Smooth muscle cell (in vitro differentiated cells): ENCODE measurements at regions not wholly inside any gene's neighbourhood (a gene's known extent, or its start where the extent isn't known, plus 50 kb on each side); places are given as distances from the start of the nearest gene placed in this dataset.

Source experiments
- DNase-seq: peaks from one replicate; lab custom pipeline; 2025; ENCODE audit not compliant: unreplicated experiment; lab: John Stamatoyannopoulos, UW
- H2AFZ ChIP-seq: fragments of 200-600 bp; sonication (generic); 2 replicates; pipeline ENCODE4 v1.6.0; 2016; ENCODE audit warnings: antibody characterized with exemption, low read depth, mild to moderate bottlenecking
- H3F3A ChIP-seq: fragments of 200-600 bp; sonication (generic); 2 replicates; pipeline ENCODE4 v1.6.0; 2017; ENCODE audit warnings: antibody characterized with exemption, low read depth
- H3K27ac ChIP-seq: fragments of 200-600 bp; sonication (generic); 2 replicates; pipeline ENCODE4 v1.5.1; 2016; ENCODE audit warnings: low read depth, mild to moderate bottlenecking
- H3K27me3 ChIP-seq: fragments of 200-600 bp; sonication (generic); 2 replicates; pipeline ENCODE4 v1.6.1; 2016; ENCODE audit warnings: low read depth, mild to moderate bottlenecking
- H3K36me3 ChIP-seq: fragments of 200-600 bp; sonication (generic); 2 replicates; pipeline ENCODE4 v1.5.1; 2016; ENCODE audit warnings: low read depth
- H3K4me1 ChIP-seq: fragments of 200-600 bp; sonication (generic); 2 replicates; pipeline ENCODE4 v1.5.1; 2016; ENCODE audit warnings: low read depth
- H3K4me2 ChIP-seq: fragments of 200-600 bp; sonication (generic); 2 replicates; pipeline ENCODE4 v1.6.0; 2016; ENCODE audit warnings: mild to moderate bottlenecking
- H3K4me3 ChIP-seq: fragments of 200-600 bp; sonication (generic); 2 replicates; pipeline ENCODE4 v1.5.1; 2016; ENCODE audit warnings: mild to moderate bottlenecking
- H3K79me2 ChIP-seq: fragments of 200-600 bp; sonication (generic); 2 replicates; pipeline ENCODE4 v1.6.0; 2016; ENCODE audit warnings: low read depth, mild to moderate bottlenecking
- H3K9ac ChIP-seq: fragments of 200-600 bp; sonication (generic); 2 replicates; pipeline ENCODE4 v1.6.0; 2016; ENCODE audit warnings: low read depth
- H3K9me3 ChIP-seq: fragments of 200-600 bp; sonication (generic); replicated peaks from 2 replicates; pipeline ENCODE4 v1.5.1; 2016; ENCODE audit warnings: low read depth
- H4K20me1 ChIP-seq: fragments of 200-600 bp; sonication (generic); 2 replicates; pipeline ENCODE4 v1.6.0; 2016; ENCODE audit warnings: low read depth
- CTCF ChIP-seq: fragments of 200-600 bp; sonication (generic); IDR thresholded peaks from 2 replicates; pipeline ENCODE4 v1.5.1; 2017; ENCODE audit warnings: borderline replicate concordance, mild to moderate bottlenecking, antibody characterized with exemption; ENCODE audit not compliant: insufficient read depth, poor library complexity, severe bottlenecking
- WGBS: methylation state at CpG from one replicate; pipeline ENCODE4 v1.1.7; 2016; ENCODE audit warnings: low lambda C conversion rate; 5-methylcytosine and 5-hydroxymethylcytosine counted together

GRCh38 chr5:118596255-118596654, 392.1 kb downstream of the DTWD2 start:
- Histone ChIP-seq H3K9me3 (no peaks in the 10 kb centered on the region), H2AFZ (no peak overlapping the region)

GRCh38 chr5:118593003-118593328, 395.4 kb downstream of the DTWD2 start:
- Histone ChIP-seq H3K4me1 (no peaks in the 10 kb centered on the region), H3K27me3 (no peaks in the 10 kb centered on the region), H3F3A (no peaks in the 10 kb centered on the region), H4K20me1 (no peaks in the 10 kb centered on the region), H3K4me2 (no peak overlapping the region), H3K36me3 (no peaks in the 10 kb centered on the region), H2AFZ (no peak overlapping the region), H3K4me3 (no peak overlapping the region), H3K9ac (no peak overlapping the region), H3K27ac (no peak overlapping the region), H3K9me3 (no peaks in the 10 kb centered on the region), H3K79me2 (no peaks in the 10 kb centered on the region)
- no peak for DNase-seq
- peak; percentile 8 for TF ChIP-seq CTCF
- WGBS: 92% methylated on average over 1 of the region's 1 CpG

More at GRCh38 chr5:118596255-118596654, 392.1 kb downstream of the DTWD2 start:
- no peaks in the 10 kb centered on the region for H3F3A ChIP-seq
- no peaks in the 10 kb centered on the region for H3K36me3 ChIP-seq
- H3K4me2 ChIP-seq: no peak overlapping the region
- 90% methylated on average over 4 of the region's 4 CpGs for WGBS
- no peaks in the 10 kb centered on the region for H3K4me1 ChIP-seq
- no peak overlapping the region for H3K27ac ChIP-seq
- H4K20me1 ChIP-seq: no peaks in the 10 kb centered on the region
- H3K27me3 ChIP-seq: no peaks in the 10 kb centered on the region
- no peaks in the 10 kb centered on the region for H3K79me2 ChIP-seq
- DNase-seq: no peak
- H3K9ac ChIP-seq: no peak overlapping the region
- no peak overlapping the region for H3K4me3 ChIP-seq
- TF ChIP-seq CTCF: no peak

GRCh38 chr5:118592229-118593002, 395.9 kb downstream of the DTWD2 start:
- WGBS: 81% methylated on average over 5 of the region's 5 CpGs
- Histone ChIP-seq H3K4me2 (no peak overlapping the region), H3K4me3 (no peak overlapping the region)

More at GRCh38 chr5:118592229-118593002, 395.9 kb downstream of the DTWD2 start:
- no peaks in the 10 kb centered on the region for H4K20me1 ChIP-seq
- no peak overlapping the region for H3K9ac ChIP-seq
- no peak for DNase-seq
- no peaks in the 10 kb centered on the region for H3K27me3 ChIP-seq
- no peaks in the 10 kb centered on the region for H3K36me3 ChIP-seq
- no peak for TF ChIP-seq CTCF
- no peak overlapping the region for H3K27ac ChIP-seq
- no peak overlapping the region for H2AFZ ChIP-seq
- no peaks in the 10 kb centered on the region for H3K4me1 ChIP-seq
- no peaks in the 10 kb centered on the region for H3F3A ChIP-seq
- H3K9me3 ChIP-seq: no peaks in the 10 kb centered on the region
- no peaks in the 10 kb centered on the region for H3K79me2 ChIP-seq
